ENCODE measurements at regions not wholly inside any gene's neighbourhood (a gene's known extent, or its start where the extent isn't known, plus 50 kb on each side); places are given as distances from the start of the nearest gene placed in this dataset.

DNA sequence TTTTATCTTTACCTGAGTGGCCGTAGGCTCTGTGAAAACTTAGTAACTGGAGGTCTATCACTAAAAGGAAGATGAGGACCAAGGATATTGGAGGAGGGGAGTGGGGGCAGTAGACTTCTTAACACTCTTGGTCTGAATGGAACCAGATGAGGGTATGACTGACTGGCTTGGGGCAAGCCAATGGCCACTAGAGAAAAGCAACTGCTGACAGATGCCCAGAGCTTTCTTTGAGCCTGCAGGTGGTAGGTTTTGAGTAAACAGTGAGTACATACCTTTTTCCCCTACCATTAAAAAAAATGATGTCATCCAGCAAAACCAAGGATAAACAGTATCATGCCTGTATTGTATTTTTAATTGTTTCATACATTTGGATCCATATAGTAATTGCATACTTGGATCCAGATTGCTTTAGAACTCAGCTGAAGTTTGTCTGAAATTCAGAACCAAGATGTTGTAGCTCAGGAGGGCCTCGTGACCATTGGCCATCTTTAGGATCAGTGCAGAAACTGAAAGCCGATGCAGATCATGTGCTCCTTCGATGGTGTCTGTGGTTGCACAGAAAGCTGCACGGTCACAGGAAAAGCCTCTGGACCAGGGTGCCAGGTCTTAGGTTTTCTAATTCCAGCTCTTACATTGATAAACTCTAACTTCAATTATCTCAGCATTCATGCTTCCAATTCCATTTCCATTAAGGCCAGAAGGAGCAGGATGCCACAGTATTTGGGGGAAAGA, 131.0 kb downstream of the PDGFRA start:
- in situ Hi-C loops (cut with HindIII; ENCODE audit: low sequenced_read_pairs): no loop called here

DNA sequence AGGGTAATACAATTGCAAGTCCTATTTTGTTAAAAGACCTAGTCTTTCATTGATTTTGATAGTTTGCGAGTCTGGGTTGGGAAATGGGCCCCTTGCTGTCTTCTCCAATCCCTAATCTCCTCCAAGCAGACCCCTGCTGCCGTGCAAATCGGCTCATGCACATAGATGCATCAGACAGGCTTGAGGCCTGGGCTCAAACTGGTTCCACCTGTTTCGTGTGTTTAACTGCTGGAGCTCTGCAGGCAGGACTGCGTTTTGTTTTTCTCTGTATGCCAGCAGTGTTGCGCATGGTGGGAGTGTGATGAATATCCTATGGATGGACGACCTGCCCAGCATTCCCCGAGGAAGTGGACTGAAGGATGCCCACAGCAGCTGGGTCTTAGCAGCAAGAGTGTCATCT, 133.9 kb downstream of the PDGFRA start:
- in situ Hi-C loops (cut with HindIII; ENCODE audit: low sequenced_read_pairs): no loop called here

DNA sequence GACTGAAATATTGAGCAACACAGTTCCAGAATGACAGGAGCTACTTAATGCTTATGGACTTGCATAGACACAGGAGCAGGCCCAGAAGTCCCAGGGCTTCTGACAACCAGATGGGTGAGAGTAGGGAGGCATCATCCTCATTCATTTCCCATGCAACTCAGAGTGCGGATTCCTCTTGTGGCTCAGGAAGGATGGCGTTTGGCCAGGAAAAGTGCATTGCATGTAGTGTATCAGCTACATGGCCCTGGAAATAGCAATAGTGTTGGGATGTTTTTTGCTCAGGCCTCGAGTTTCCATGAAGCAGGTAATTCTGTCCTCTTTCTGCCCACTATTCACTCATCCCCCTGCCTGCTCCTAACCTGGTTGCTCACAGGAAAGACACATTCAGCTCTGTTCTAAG, 136.6 kb downstream of the PDGFRA start:
- in situ Hi-C loops (cut with HindIII; ENCODE audit: low sequenced_read_pairs): no loop called here

DNA sequence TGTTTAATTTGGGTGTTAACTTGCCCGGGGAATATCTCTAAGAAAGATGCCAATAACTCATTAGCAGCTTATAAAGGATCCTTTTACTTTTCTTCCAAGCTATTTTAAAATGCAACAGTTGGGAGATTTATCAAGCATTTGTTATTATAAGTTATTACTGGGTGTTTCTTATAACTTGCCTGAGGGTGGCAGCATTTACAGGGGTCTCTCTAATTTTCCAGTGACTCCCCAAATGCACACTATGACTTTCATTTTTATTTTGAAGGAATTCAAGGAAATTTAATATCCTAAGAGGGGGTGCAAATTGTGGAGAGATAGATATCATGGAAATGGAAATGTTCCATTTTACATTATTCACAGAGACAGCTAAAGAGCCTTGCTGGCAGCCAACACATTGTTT, 138.0 kb downstream of the PDGFRA start:
- in situ Hi-C loops (cut with HindIII; ENCODE audit: low sequenced_read_pairs): no loop called here

DNA sequence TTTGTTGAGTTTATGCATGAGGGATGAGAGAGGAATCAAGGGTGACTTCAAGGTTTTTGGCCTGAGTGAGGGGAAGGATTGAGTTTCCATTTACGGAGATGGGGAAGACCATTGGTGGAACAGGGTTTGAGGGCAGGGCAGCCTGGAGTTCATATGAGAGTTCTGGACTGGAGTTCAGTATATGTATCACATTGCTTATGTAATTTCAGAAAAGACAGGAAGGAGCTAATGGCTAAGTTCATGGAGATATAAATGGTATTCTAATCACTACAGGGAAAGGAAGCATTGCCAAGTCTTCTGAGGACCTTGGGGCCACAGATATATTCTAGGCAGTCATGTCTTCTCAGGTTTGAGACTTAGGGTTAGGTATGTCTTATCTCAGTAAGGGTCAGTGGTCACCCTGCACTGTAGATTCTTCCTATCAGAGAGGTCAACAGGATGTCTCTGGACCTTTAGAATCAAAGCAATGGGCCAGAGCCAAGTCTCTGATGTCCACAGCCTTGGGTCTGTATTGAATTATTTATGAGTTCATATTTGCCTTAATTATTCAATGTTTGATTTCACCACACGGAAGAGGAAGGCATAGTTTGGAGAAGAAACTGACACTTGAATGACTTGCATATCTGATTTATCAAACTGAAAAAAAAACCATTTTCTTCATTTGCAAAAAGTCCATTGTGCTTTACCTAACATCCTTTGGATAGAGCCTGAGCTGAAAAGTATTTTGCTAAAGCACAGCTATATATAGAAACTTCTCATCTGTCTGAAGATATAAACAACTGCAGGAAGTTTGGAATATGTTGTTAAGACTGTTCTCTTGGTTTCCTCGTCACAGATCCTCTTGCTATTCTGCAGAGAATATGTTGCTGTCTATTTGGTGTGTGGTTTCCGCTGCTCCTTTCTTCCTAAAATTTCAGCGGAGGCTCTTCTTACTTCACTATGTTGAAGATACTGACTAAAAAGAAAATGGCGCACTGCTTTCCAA, 139.5 kb downstream of the PDGFRA start:
- in situ Hi-C loops (cut with HindIII; ENCODE audit: low sequenced_read_pairs): no loop called here

DNA sequence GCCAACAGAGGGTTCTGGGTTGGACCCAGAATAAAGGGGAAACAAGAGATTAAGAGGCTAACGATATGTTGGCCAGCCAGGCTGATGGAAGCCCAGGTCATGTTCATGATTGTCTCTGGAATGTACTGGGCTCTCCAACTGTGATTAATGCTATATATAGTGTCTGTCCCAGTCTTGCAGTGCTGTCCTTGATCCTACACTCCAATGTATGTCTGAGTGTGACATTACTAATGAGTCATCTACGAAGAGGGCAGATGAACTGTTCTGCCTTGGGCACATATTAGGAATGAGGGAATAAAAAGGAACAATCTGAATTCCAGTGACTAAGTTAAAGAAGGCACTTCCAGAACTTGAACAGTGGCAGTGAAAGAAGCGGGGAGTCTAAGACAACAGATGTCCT, 142.1 kb downstream of the PDGFRA start:
- in situ Hi-C loops (cut with HindIII; ENCODE audit: low sequenced_read_pairs): no loop called here

DNA sequence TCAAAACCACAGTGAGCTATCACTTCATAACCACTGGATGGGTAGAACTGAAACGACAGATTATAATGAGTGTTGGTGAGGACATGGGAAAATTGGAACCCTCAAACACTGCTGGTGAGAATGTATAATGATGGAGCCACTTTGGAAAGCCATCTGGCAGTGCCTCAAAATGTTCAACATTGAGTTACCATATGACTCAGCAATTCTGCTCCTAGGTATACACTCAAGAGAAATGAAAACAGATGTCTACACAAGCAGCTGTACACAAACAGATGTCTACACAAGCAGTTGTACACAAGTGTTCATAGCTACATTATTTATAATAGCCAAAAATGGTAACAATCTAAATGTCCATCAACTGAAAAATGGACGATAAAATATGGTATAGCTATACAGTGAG, 143.9 kb downstream of the PDGFRA start:
- in situ Hi-C loops (cut with HindIII; ENCODE audit: low sequenced_read_pairs): no loop called here

DNA sequence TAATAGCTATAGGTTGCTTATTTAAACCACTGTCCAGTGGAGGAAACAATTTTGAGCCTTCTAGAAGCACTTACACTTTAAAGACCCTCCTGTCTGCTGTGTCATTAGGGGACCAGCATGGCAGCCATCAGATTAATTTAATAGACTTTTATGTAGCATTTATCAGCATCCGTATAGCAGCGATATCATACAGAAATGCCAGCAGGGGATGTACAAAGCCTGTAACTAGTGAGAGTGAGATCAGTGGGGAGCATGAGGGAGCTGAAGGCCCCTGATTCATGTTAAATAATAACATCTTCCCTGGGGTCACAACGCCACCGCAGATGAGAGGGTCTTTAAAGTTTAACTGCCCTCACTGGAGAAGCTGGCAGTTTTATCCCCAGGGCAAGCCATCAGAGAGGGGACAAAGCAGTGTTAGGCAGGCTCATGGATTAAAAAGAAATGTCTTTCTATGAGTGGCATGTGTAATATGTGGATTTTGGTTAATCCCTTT, 144.7 kb downstream of the PDGFRA start:
- in situ Hi-C loops (cut with HindIII; ENCODE audit: low sequenced_read_pairs): no loop called here

DNA sequence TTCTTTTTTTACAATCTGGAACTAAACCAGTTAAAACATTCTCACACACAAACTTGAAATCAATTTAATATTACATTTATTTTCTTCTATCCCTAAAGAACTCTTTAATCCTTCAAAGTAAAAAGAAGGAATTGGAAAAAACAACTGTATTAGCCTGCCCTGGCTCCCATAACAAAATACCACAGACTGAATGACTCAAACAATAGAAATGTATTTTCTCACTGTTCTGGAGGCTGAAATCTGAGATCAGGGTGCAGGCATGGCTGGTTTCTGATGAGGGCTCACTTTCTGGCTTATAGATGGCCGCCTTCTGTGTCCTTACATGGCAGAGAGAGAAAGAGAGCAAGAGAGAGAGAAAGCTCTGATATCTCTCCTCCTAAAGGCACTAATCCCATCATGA, 149.4 kb downstream of the PDGFRA start:
- in situ Hi-C loops (cut with HindIII; ENCODE audit: low sequenced_read_pairs): no loop called here

DNA sequence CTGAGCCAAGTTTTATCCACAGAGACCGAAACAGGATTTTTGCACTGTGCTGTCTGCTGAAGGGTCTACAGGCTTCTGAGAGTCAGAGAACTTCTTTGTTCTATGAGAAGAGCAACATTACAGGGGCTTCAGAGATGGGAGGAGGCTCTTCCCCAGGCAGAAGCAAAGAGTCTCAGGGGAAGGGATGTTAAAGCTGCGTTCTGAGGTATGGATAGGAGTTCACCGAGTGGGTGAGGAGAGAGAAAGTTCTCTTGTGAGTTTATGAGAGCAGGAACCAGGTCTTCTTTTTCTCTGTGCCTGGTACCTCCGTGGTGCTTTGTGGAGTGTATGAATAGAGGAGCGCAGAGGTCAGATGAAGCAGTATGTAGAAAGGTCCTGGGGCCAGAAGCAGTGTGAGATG, 155.1 kb downstream of the PDGFRA start:
- in situ Hi-C loops (cut with HindIII; ENCODE audit: low sequenced_read_pairs): no loop called here

DNA sequence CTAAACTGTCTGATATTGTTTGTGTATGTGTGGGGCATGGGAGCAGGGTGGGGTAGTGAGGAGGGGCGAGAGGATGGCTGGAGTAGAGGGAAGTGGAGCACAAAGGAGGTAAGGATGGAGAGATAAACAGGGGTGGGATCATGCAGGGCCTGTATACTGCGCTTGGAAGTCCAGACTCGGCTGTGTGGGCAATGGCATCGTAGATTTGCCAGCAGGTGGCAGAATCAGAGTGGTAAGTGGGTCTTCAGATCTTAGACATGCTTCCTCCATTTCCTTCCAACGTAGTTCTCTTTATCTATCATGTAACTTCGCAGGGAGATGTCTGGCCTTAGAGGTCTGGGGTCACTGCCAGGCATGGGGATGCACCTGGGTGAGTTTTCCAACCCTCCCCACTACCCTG, 155.5 kb downstream of the PDGFRA start:
- in situ Hi-C loops (cut with HindIII; ENCODE audit: low sequenced_read_pairs): no loop called here

DNA sequence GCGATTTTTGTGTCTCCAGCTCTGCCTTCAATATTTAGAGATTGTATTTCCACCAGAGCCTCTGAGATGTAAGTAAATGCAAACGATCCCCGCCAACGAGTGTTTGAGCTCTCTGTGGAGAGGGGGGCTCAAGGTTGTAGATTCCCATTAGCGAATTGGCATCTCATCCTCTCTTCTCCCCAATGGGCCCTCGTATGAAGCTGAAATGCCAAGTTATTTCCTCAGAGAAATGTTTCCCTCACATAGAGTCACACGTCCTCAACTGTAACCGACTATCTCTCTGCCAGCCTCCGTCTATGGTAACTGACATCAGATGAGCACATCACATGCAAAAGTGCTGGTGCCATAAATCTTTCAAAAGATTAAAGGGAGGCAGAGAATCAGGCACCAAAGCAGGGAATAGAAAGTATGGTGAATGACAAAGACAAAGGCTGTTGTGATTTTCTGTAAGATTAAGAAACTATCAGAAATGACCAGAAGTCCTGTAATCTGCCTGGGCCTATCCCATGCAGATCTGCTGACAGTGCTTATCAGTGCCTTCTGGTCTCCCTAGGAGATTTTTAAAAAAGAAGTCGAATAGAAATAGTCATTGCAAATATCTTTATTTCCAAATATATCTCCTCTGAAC, 157.1 kb downstream of the PDGFRA start:
- in situ Hi-C loops (cut with HindIII; ENCODE audit: low sequenced_read_pairs): no loop called here

DNA sequence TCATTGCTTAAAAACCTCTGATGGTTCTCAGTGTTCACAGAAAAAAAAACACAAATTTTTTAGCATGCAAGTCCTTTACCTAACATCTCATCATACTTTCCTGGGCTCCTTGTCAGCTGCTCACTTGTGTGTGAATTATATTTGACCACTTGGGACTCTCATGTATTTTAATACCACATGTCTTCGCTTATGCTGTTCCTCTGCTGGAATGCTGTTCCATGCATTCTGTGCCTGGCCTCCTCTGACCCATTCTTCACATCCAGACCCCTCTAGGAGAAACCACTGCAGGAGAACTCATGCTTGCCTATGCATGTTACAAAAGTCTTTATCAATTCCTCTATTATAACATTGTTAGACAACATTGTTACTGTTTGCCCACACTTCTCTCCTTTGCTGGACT, 157.6 kb downstream of the PDGFRA start:
- in situ Hi-C loops (cut with HindIII; ENCODE audit: low sequenced_read_pairs): no loop called here

DNA sequence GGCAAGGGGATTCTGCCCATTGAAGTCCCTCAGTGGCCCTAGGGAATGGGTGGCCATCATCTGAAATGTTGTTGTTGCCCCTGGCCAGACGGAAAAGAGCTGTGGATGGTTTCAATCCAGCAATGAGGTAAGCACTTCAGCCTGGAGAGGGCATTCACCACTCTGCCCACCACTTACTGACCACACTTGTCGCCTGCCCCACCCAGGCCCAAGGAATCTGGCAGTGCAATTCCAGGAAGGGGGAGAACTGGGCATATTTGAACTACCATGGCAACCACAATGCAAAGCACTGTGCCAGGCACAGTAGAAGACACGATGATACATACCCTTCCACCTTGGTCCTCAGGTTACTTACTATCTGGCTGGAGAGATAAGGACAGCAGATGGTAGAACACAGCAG, 161.6 kb downstream of the PDGFRA start:
- in situ Hi-C loops (cut with HindIII; ENCODE audit: low sequenced_read_pairs): no loop called here

DNA sequence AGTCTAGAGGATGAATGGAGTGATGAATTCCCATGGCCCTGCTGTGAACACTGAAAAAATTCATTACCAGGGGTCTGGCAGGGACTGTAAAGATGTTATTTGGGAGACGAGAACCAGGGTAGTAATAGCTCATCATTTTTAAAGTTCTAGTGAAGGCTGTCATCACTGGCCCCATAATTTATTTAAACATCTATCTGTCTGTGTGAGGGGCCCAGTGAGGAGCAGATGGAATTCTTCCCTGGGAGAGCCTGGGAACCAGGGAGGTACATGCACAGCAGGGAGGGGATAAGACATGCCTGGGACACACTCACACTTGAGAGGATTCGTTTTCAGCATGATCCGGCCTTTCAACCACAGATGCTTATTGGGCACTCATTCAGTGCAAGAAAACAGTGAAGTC, 162.0 kb downstream of the PDGFRA start:
- in situ Hi-C loops (cut with HindIII; ENCODE audit: low sequenced_read_pairs): no loop called here

DNA sequence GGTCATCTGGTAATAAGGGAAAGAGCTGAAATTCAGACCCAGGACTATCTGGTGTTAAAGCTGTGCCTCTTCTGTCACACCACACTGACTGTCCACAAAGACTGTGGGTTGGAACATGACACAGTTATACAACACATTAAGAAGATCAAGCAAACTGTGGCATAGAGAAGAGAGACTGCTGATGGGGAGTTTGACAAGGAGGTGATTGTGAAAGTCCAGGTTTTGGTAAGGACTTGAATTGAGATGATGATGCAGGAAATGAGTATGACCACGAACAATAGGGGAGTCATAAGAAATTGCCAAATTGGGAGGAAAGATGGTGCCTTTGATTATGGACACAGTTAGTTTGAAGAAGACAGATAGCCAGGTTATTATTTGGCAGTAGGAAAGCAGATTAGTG, 163.4 kb downstream of the PDGFRA start:
- in situ Hi-C loops (cut with HindIII; ENCODE audit: low sequenced_read_pairs): no loop called here

DNA sequence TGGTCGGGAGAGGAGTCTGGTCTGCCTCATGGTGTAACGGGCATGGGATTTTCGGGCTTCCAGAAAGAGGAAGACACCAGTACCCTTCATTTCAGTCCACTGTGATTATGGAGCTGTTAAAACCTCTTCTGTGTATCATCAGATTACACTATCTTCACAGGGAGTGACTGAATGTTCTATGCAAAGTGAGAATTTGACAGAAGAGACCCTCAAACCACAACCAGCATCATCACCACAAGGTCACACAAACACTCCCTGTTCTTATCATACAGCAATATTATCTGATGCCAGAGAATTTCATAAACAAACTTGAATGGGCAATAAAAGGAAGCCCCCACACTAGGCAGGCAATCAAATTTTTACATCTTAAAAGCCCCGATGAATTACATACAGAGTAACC, 164.2 kb downstream of the PDGFRA start:
- in situ Hi-C loops (cut with HindIII; ENCODE audit: low sequenced_read_pairs): no loop called here

DNA sequence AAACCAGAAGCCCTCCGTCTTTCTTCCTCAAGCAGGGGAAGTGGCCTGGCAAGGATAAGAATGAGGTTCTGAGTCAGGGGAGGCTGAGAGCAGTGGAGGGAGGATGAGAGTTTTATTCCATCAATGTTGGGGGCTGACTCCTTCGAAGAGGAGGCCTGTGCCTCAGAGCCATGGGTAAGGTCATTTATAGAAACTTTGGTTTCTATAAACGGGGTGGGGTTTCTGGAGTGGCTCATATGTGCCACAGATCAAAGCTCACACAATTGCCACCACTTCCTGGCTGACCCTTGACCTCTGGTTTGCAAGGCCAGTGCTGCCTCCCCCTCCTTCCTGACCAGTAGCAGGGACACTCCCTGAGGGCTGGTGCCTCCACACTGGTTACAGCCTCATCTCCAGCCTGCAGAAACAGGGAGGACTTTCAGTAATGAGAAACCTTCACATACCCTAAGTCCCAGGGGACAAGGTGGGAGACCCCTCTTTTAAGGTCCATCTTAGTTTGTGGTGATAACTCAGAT, 166.0 kb downstream of the PDGFRA start:
- in situ Hi-C loops (cut with HindIII; ENCODE audit: low sequenced_read_pairs): no loop called here

DNA sequence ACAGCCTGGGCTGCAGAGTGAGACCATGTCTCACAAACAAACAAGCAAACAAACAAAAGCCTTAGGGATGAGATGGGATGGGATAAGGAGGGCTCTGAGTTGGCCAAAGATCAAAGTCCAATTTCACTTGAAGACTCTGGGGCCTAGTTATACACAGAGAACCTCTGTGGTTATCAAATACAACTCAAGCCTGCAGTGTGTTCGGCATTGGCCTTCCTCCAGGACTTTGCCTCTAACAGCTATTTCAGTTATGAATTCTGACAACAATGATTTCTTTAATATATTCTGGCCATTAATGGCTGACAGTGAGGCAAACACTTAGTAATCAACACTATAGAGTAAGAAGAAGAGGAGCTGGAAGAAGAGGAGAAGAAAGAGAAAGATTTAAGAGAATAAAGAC, 171.1 kb downstream of the PDGFRA start:
- in situ Hi-C loops (cut with HindIII; ENCODE audit: low sequenced_read_pairs): no loop called here

DNA sequence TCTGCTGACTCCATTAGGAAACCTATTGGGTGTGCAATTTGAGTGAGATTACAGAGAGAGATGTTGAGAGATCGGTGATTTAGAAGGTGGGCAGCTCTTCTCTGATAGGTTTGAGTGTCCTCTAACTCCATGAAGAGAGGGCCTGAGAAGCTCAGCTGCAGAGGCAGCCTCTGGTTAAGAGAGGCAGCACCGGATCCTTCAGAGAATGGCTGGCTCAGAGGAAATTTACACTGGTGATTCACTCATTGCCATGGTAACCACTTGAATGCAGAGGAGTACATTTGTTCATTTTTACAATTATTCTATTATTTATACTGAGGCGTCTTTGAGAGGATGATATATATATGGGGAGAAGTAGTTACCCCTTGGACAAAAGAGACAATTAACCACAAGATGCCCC, 171.7 kb downstream of the PDGFRA start:
- in situ Hi-C loops (cut with HindIII; ENCODE audit: low sequenced_read_pairs): no loop called here

DNA sequence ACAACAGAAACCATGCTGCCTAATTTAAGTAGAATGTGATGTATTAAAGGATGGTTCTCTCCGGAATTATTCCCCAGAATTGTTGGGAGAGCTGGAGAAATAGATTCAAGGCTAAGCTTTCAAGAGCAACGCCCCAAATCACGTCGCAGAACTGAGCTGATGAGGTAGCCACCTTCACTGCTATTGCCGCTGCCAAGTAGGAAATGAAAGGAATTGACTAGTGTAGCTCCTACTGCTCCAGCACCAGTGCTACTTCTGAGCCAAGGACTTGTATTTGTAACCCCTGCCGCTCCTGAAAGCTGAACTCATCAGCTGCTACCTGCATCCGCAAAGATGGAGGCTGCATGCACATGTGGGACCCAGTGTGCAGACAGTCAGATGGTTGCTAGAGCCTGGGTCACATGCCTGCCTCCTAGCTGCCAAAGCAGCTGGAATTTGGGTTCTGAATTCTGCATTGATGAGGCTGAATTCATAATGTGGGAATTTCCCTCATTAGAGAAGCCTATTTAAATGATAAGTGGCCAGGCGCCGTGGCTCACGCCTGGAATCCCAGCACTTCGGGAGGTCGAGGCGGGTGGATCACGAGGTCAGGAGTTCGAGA, 173.9 kb downstream of the PDGFRA start:
- in situ Hi-C loops (cut with HindIII; ENCODE audit: low sequenced_read_pairs): no loop called here
